Endodermal cell (in vitro differentiated cells): ENCODE measurements at regions not wholly inside any gene's neighbourhood (a gene's known extent, or its start where the extent isn't known, plus 50 kb on each side); places are given as distances from the start of the nearest gene placed in this dataset.

Source experiments
- DNase-seq: peaks from one replicate; pipeline ENCODE4 v3.0.0-alpha.2; 2017
- H3K27ac ChIP-seq: 2 replicates; pipeline ENCODE4 v1.5.1; 2013; ENCODE audit warnings: mild to moderate bottlenecking, low read depth, low read length, moderate library complexity
- H3K27me3 ChIP-seq: 2 replicates; pipeline ENCODE4 v1.6.1; 2013; ENCODE audit warnings: mild to moderate bottlenecking, low read length, moderate library complexity; ENCODE audit not compliant: insufficient read depth, control insufficient read depth, poor library complexity, severe bottlenecking
- H3K36me3 ChIP-seq: 2 replicates; pipeline ENCODE4 v1.7.0; 2013; ENCODE audit warnings: mild to moderate bottlenecking, low read length, moderate library complexity; ENCODE audit not compliant: control insufficient read depth, insufficient read depth
- H3K4me1 ChIP-seq: one replicate; pipeline ENCODE4 v1.7.0; 2013; ENCODE audit warnings: low read length; ENCODE audit not compliant: control insufficient read depth, insufficient read depth
- H3K4me3 ChIP-seq: 2 replicates; pipeline ENCODE4 v1.5.1; 2013; ENCODE audit warnings: mild to moderate bottlenecking, low read length, moderate library complexity
- H3K9ac ChIP-seq: 2 replicates; pipeline ENCODE4 v1.6.1; 2013; ENCODE audit warnings: mild to moderate bottlenecking, low read length, moderate library complexity; ENCODE audit not compliant: poor library complexity, severe bottlenecking; ENCODE audit errors: extremely low read depth
- H3K9me3 ChIP-seq: 2 replicates; pipeline ENCODE4 v1.6.1; 2013; ENCODE audit warnings: mild to moderate bottlenecking, low read length, moderate library complexity; ENCODE audit not compliant: control insufficient read depth
- H3K27ac Mint-ChIP-seq: 2 replicates; pipeline ENCODE4 v1.8.0; 2020; ENCODE audit warnings: mixed read lengths
- H3K27me3 Mint-ChIP-seq: 2 replicates; pipeline ENCODE4 v1.8.0; 2021; ENCODE audit warnings: mild to moderate bottlenecking, mixed read lengths; ENCODE audit not compliant: insufficient read depth
- H3K36me3 Mint-ChIP-seq: 2 replicates; pipeline ENCODE4 v1.8.0; 2020; ENCODE audit warnings: low read depth, mixed read lengths
- H3K4me1 Mint-ChIP-seq: 2 replicates; pipeline ENCODE4 v1.8.0; 2020; ENCODE audit warnings: mixed read lengths
- H3K4me3 Mint-ChIP-seq: 2 replicates; pipeline ENCODE4 v1.8.0; 2020; ENCODE audit warnings: mild to moderate bottlenecking, moderate library complexity, mixed read lengths
- H3K9me3 Mint-ChIP-seq: 2 replicates; pipeline ENCODE4 v1.8.0; 2020; ENCODE audit warnings: mild to moderate bottlenecking, mixed read lengths
- WGBS, 2 experiments: methylation state at CpG; one replicate each; pipeline versions ENCODE4 v1.1.5 to v1.1.7; 2013; ENCODE audit warnings: missing lambda C conversion rate in 2 of 2, mixed read lengths in 1 of 2; ENCODE audit not compliant: insufficient coverage in 1 of 2, insufficient read length in 1 of 2; 5-methylcytosine and 5-hydroxymethylcytosine counted together
- TF ChIP-seq, protein P1 (sequence below): fragments of 200-600 bp; sonication (generic); conservative IDR thresholded peaks from 2 replicates; pipeline ENCODE4 v1.5.0; 2021; ENCODE audit warnings: antibody characterized with exemption, mild to moderate bottlenecking

DNA sequence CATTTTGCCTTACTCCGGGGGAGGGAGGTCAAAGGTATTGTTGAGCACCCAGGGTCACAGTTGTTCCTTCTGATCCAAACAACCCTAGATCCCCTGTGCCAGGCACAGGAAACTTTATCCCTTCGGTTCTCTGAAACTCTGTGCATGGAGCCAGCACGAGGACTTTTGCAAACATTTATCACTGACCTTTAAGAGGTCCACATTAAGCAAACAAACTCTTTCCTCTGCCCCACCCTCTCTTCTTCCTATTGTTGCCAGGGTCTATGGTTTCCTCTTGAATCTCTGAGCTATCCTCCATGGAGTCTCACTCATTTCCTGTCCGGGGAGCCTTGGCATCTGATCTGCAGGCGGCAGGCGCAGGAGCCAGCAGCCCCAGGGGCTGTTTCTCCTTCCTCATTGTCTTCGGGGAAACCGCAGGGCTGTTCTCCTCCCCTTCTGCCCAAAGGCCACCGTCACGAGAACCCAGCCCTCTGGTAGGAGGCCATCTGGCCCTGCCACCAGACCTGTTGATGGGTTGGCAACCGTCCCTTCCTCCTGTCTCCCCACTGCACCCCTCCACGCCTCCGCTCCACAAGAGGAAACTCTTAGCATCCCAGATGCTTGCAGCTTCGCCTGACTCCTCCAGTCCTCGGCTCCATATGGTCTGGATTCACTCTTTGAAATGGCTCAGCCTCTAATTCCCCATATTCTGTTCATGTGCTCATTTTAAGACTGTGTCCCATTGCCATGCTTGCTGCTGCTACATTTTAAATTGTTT, 327.3 kb upstream of the NRP1 start:
- Histone ChIP-seq H3K9me3 (no peaks in the 10 kb centered on the region), H3K27me3 (no peaks in the 10 kb centered on the region), H3K4me1 (no peaks in the 10 kb centered on the region), H3K4me3 (no peak overlapping the region), H3K9ac (no peak overlapping the region), H3K36me3 (no peaks in the 10 kb centered on the region), H3K27ac (no peak overlapping the region)
- Mint-ChIP-seq H3K27me3 (peaks cover 2% of the 10 kb centered on the region), H3K27ac (no peak overlapping the region), H3K36me3 (no peaks in the 10 kb centered on the region), H3K4me3 (no peak overlapping the region), H3K9me3 (peaks cover 15% of the 10 kb centered on the region), H3K4me1 (peaks cover 11% of the 10 kb centered on the region)
- DNase-seq: no peak
- TF ChIP-seq, protein P1, sequence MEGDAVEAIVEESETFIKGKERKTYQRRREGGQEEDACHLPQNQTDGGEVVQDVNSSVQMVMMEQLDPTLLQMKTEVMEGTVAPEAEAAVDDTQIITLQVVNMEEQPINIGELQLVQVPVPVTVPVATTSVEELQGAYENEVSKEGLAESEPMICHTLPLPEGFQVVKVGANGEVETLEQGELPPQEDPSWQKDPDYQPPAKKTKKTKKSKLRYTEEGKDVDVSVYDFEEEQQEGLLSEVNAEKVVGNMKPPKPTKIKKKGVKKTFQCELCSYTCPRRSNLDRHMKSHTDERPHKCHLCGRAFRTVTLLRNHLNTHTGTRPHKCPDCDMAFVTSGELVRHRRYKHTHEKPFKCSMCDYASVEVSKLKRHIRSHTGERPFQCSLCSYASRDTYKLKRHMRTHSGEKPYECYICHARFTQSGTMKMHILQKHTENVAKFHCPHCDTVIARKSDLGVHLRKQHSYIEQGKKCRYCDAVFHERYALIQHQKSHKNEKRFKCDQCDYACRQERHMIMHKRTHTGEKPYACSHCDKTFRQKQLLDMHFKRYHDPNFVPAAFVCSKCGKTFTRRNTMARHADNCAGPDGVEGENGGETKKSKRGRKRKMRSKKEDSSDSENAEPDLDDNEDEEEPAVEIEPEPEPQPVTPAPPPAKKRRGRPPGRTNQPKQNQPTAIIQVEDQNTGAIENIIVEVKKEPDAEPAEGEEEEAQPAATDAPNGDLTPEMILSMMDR: no peak
- 90 to 93% methylated on average over 7 to 15 of the region's 15 CpGs for WGBS, 2 experiments

DNA sequence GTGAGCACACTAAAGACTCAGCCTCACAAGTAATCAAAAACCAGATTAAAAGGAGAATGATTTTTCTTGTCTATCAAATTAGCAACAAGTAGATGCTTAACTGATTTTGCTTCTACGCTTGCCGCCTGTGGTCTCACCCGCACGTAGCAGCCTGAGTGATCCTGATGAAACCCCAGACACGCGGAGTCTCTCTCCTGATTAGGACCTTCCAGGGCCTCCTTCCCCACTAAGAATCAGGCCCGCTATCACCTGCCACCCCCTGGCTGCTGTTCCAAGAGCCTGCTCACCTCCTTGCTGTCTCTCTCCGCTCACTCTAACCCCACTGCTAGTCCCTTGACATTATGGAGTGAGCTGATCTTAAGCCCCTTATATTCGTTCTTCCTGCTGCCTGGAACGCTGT, 325.9 kb upstream of the NRP1 start:
- Histone ChIP-seq H3K27ac (no peak overlapping the region), H3K36me3 (no peaks in the 10 kb centered on the region), H3K4me1 (no peaks in the 10 kb centered on the region), H3K27me3 (no peaks in the 10 kb centered on the region), H3K9ac (no peak overlapping the region), H3K9me3 (no peaks in the 10 kb centered on the region), H3K4me3 (no peak overlapping the region)
- Mint-ChIP-seq H3K4me3 (no peak overlapping the region), H3K9me3 (peaks cover 15% of the 10 kb centered on the region), H3K27me3 (peaks cover 2% of the 10 kb centered on the region), H3K4me1 (peaks cover 11% of the 10 kb centered on the region), H3K27ac (no peak overlapping the region), H3K36me3 (no peaks in the 10 kb centered on the region)
- peak; percentile 49 for DNase-seq
- 91 to 97% methylated on average over 7 to 10 of the region's 10 CpGs for WGBS, 2 experiments
- TF ChIP-seq, protein P1: no peak

DNA sequence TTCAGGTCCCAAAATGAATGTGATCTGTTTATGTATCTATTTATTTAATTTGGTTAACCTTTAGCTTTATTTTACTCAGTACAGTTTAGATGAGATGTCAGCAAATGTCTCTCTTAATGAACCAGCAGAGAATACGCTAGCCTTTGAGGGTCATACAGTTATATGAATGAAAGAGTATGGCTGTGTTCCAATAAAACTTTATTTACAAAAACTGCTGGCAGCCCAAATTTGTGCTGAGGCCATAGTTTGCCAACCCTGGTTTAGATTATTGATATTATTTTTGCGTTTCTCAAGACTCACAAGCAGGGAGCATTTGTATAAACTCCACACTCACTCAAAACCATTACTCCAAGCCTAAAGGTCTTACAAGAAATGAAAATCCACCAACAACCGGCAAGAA, 323.4 kb upstream of the NRP1 start:
- Mint-ChIP-seq H3K4me1 (peaks cover 11% of the 10 kb centered on the region), H3K36me3 (no peaks in the 10 kb centered on the region), H3K27ac (no peak overlapping the region), H3K27me3 (peaks cover 2% of the 10 kb centered on the region), H3K4me3 (no peak overlapping the region), H3K9me3 (peaks cover 6% of the 10 kb centered on the region)
- Histone ChIP-seq H3K36me3 (no peaks in the 10 kb centered on the region), H3K4me3 (no peak overlapping the region), H3K27ac (no peak overlapping the region), H3K27me3 (no peaks in the 10 kb centered on the region), H3K4me1 (no peaks in the 10 kb centered on the region), H3K9me3 (peaks cover 3% of the 10 kb centered on the region), H3K9ac (no peak overlapping the region)
- 94 to 100% methylated on average over 3 of the region's 3 CpGs for WGBS, 2 experiments
- DNase-seq: no peak
- TF ChIP-seq, protein P1: no peak
